Natural killer cell (primary cell): ENCODE measurements at regions not wholly inside any gene's neighbourhood (a gene's known extent, or its start where the extent isn't known, plus 50 kb on each side); places are given as distances from the start of the nearest gene placed in this dataset.
"Not testable (repeated sequence)": the region's sequence is repeated elsewhere in the genome, so short reads cannot be mapped to it uniquely, and the experiment has no call there.

Experiments
- ATAC-seq, 3 donors: fragments of 150-1000 bp in 2 of 3; fragments of 200-7000 bp in 1 of 3; cut with Tn5 transposase; 1 replicate in 1 of 3; 2 replicates in 2 of 3; pipeline ENCODE4 v1.10.0; 2021; ENCODE audit warnings: mild to moderate bottlenecking in 2 of 3, moderate library complexity in 2 of 3
- DNase-seq, 2 donors: peaks; one replicate each; pipeline versions ENCODE4 v3.0.0 to v3.0.0-alpha.2; 2013 to 2021; ENCODE audit warnings: mixed read lengths in 1 of 2
- H3K27ac ChIP-seq: one replicate; pipeline ENCODE4 v1.5.1; 2013; ENCODE audit warnings: mild to moderate bottlenecking, low read length
- H3K27me3 ChIP-seq: one replicate; pipeline ENCODE4 v1.6.1; 2013; ENCODE audit warnings: low read length; ENCODE audit not compliant: control insufficient read depth, insufficient read depth
- H3K36me3 ChIP-seq: one replicate; pipeline ENCODE4 v1.6.1; 2013; ENCODE audit warnings: low read length; ENCODE audit not compliant: control insufficient read depth, insufficient read depth
- H3K4me1 ChIP-seq: one replicate; pipeline ENCODE4 v1.6.1; 2013; ENCODE audit warnings: low read length; ENCODE audit not compliant: control insufficient read depth, insufficient read depth
- H3K4me3 ChIP-seq: one replicate; pipeline ENCODE4 v1.5.1; 2013; ENCODE audit warnings: low read length
- H3K9me3 ChIP-seq: one replicate; pipeline ENCODE4 v1.6.1; 2013; ENCODE audit warnings: low read length; ENCODE audit not compliant: control insufficient read depth, insufficient read depth
- H3K27ac Mint-ChIP-seq, 2 donors: one replicate each; pipeline ENCODE4 v1.8.0; 2022; ENCODE audit warnings: mild to moderate bottlenecking in 2 of 2, mixed read lengths in 2 of 2, moderate library complexity in 1 of 2
- H3K27me3 Mint-ChIP-seq, 2 donors: one replicate each; pipeline ENCODE4 v1.8.0; 2022; ENCODE audit warnings: low read depth in 2 of 2, mixed read lengths in 2 of 2
- H3K36me3 Mint-ChIP-seq: one replicate; pipeline ENCODE4 v1.8.0; 2022; ENCODE audit warnings: mixed read lengths
- H3K4me1 Mint-ChIP-seq, 2 donors: one replicate each; pipeline ENCODE4 v1.8.0; 2022; ENCODE audit warnings: mixed read lengths in 2 of 2
- H3K4me3 Mint-ChIP-seq: one replicate; pipeline ENCODE4 v1.8.0; 2022; ENCODE audit warnings: mild to moderate bottlenecking, moderate library complexity, mixed read lengths
- H3K9me3 Mint-ChIP-seq, 2 donors: one replicate each; pipeline ENCODE4 v1.8.0; 2022; ENCODE audit warnings: mixed read lengths in 2 of 2
- WGBS: methylation state at CpG from one replicate; pipeline ENCODE4 v1.1.7; 2013; ENCODE audit warnings: missing lambda C conversion rate; ENCODE audit not compliant: insufficient coverage; 5-methylcytosine and 5-hydroxymethylcytosine counted together
- intact Hi-C: fragments of 100-400 bp; cut with micrococcal nuclease; formaldehyde crosslinking; loops from one replicate; pipeline ENCODE4 v1.14.2; 2022
- TF ChIP-seq, protein P1 (sequence below): fragments of 200-600 bp; IDR thresholded peaks from one replicate; pipeline ENCODE4 v1.8.0; 2022; ENCODE audit warnings: antibody characterized with exemption

DNA sequence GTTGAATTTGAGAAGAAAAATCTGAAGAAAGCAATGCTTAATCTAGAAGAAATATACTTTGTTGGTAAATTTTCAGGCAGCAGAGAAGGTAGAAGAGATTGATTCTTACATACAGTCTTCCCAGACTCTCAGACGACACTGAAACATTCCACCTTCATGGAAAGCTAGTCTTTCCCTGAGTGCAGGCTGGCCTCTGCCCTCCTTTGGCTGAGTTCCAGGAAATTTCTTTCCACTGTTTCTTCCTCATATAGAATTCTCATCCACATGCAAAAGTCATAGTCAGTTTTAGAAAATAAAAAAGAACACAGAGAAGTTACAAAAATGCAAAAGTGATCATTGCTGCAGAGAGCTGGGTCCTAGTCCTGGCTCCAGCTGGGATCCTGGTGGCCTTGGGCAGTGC lies 142.5 kb upstream of the PRR23C start:
- Histone ChIP-seq H3K4me1 (no peaks in the 10 kb centered on the region), H3K27me3 (no peaks in the 10 kb centered on the region), H3K36me3 (no peaks in the 10 kb centered on the region), H3K27ac (no peak overlapping the region), H3K4me3 (no peak overlapping the region), H3K9me3 (no peaks in the 10 kb centered on the region)
- no peak for DNase-seq
- TF ChIP-seq, protein P1, sequence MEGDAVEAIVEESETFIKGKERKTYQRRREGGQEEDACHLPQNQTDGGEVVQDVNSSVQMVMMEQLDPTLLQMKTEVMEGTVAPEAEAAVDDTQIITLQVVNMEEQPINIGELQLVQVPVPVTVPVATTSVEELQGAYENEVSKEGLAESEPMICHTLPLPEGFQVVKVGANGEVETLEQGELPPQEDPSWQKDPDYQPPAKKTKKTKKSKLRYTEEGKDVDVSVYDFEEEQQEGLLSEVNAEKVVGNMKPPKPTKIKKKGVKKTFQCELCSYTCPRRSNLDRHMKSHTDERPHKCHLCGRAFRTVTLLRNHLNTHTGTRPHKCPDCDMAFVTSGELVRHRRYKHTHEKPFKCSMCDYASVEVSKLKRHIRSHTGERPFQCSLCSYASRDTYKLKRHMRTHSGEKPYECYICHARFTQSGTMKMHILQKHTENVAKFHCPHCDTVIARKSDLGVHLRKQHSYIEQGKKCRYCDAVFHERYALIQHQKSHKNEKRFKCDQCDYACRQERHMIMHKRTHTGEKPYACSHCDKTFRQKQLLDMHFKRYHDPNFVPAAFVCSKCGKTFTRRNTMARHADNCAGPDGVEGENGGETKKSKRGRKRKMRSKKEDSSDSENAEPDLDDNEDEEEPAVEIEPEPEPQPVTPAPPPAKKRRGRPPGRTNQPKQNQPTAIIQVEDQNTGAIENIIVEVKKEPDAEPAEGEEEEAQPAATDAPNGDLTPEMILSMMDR, result no peak
- H3K36me3 Mint-ChIP-seq, result no peaks in the 10 kb centered on the region
- 60% methylated on average over 1 of the region's 1 CpG for WGBS
- H3K4me1 Mint-ChIP-seq, result no peaks in the 10 kb centered on the region
- no peak overlapping the region for H3K27ac Mint-ChIP-seq
- no peak for ATAC-seq
- no peaks in the 10 kb centered on the region for H3K27me3 Mint-ChIP-seq
- H3K4me3 Mint-ChIP-seq, result no peak overlapping the region
- H3K9me3 Mint-ChIP-seq, result peaks cover 0 to 3% of the 10 kb centered on the region in 2 donors
- intact Hi-C loops, result no loop called here

DNA sequence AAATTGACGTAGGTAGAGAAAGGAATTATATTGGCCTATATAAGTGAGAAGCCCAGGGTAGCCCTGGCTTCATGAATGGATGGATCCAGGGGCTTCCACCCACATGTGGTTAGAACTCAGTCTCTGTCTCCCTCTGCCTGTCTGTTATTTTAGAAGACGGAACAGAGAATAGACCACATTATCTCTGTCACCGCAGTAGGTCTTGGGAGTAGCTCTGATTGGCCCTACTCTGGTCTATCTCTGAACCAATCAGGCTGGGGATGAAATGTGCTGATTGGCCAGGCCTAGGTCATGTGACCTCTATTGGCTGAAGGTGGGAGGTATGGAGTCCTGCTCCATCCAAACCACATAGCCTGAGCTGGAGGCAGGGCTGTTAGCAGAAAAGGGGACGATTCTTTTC lies 143.0 kb upstream of the PRR23C start:
- no peak for ATAC-seq
- 96% methylated on average over 3 of the region's 4 CpGs for WGBS
- H3K4me3 Mint-ChIP-seq, result no peak overlapping the region

DNA sequence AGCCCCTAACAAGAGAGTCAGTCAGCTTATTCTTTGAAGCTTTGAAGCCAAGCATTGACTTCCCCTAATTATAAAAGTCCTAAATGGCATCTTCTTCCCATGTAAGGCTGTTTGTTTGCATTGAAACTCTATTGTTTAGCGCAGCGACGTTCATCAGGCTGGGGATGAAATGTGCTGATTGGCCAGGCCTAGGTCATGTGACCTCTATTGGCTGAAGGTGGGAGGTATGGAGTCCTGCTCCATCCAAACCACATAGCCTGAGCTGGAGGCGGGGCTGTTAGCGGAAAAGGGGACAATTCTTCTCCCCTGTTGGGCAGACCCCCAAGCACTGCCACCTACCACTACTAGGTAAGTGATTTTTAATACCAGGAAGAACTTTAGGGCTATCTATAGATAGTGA lies 145.3 kb upstream of the PRR23C start:
- H3K27ac Mint-ChIP-seq, result no peak overlapping the region
- no peaks in the 10 kb centered on the region for H3K27me3 ChIP-seq
- no peak overlapping the region for H3K4me3 ChIP-seq
- H3K27ac ChIP-seq, result no peak overlapping the region
- H3K4me1 Mint-ChIP-seq, result no peaks in the 10 kb centered on the region
- ATAC-seq (no peak), DNase-seq (no peak)
- no peaks in the 10 kb centered on the region for H3K36me3 Mint-ChIP-seq
- H3K4me1 ChIP-seq, result no peaks in the 10 kb centered on the region
- no peak overlapping the region for H3K4me3 Mint-ChIP-seq
- intact Hi-C loops, result no loop called here
- no peaks in the 10 kb centered on the region for H3K27me3 Mint-ChIP-seq
- H3K9me3 Mint-ChIP-seq, result no peaks in the 10 kb centered on the region
- H3K36me3 ChIP-seq, result no peaks in the 10 kb centered on the region
- no peaks in the 10 kb centered on the region for H3K9me3 ChIP-seq
- TF ChIP-seq, protein P1, result no peak
- WGBS, result 97% methylated on average over 3 of the region's 5 CpGs

More for the DNA sequence above, 143.0 kb upstream of the PRR23C start:
- H3K27ac ChIP-seq, result no peak overlapping the region
- peaks cover 0 to 3% of the 10 kb centered on the region in 2 donors for H3K9me3 Mint-ChIP-seq
- no peaks in the 10 kb centered on the region for H3K36me3 ChIP-seq
- H3K27me3 ChIP-seq, result no peaks in the 10 kb centered on the region
- H3K4me3 ChIP-seq, result no peak overlapping the region
- no peaks in the 10 kb centered on the region for H3K36me3 Mint-ChIP-seq
- intact Hi-C loops, result no loop called here
- TF ChIP-seq, protein P1, result no peak
- H3K27me3 Mint-ChIP-seq, result no peaks in the 10 kb centered on the region
- H3K27ac Mint-ChIP-seq, result no peak overlapping the region
- DNase-seq, result no peak
- no peaks in the 10 kb centered on the region for H3K4me1 ChIP-seq
- no peaks in the 10 kb centered on the region for H3K4me1 Mint-ChIP-seq
- no peaks in the 10 kb centered on the region for H3K9me3 ChIP-seq

DNA sequence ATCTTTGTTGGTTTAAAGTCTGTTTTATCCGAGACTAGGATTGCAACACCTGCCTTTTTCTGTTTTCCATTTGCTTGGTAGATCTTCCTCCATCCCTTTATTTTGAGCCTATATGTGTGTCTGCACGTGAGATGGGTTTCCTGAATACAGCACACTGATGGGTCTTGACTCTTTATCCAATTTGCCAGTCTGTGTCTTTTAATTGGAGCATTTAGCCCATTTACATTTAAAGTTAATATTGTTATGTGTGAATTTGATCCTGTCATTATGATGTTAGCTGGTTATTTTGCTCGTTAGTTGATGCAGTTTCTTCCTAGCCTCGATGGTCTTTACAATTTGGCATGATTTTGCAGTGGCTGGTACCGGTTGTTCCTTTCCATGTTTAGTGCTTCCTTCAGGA lies 149.4 kb upstream of the MRPS22 start:
- H3K4me3 ChIP-seq, H3K36me3 Mint-ChIP-seq, H3K27ac ChIP-seq, DNase-seq, H3K27me3 Mint-ChIP-seq, H3K4me1 ChIP-seq, ATAC-seq, intact Hi-C loops, H3K9me3 Mint-ChIP-seq, H3K36me3 ChIP-seq, H3K27me3 ChIP-seq, H3K27ac Mint-ChIP-seq, H3K4me1 Mint-ChIP-seq, H3K4me3 Mint-ChIP-seq, H3K9me3 ChIP-seq: not testable (repeated sequence)
- no CpG with 5 or more reads among the region's 5 CpGs for WGBS

DNA sequence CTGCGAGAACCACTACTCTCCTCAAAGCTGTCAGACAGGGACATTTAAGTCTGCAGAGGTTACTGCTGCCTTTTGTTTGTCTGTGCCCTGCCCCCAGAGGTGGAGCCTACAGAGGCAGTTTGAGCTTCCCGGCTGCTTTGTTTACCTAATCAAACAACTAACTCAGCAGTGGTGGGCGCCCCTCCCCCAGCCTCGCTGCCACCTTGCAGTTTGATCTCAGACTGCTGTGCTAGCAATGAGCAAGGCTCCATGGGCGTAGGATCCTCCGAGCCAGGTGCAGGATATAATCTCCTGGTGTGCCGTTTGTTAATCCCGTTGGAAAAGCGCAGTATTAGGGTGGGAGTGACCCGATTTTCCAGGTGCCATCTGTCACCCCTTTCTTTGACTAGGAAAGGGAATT lies 147.7 kb upstream of the MRPS22 start:
- ATAC-seq, H3K36me3 ChIP-seq, H3K27ac Mint-ChIP-seq, DNase-seq, intact Hi-C loops, H3K27me3 ChIP-seq, H3K9me3 Mint-ChIP-seq, H3K9me3 ChIP-seq, H3K36me3 Mint-ChIP-seq, H3K4me3 ChIP-seq, H3K4me1 Mint-ChIP-seq, H3K4me3 Mint-ChIP-seq, H3K27ac ChIP-seq, H3K4me1 ChIP-seq, H3K27me3 Mint-ChIP-seq: not testable (repeated sequence)
- WGBS, result 94% methylated on average over 10 of the region's 10 CpGs
